Choroid plexus epithelial cell (primary cell): ENCODE measurements at regions not wholly inside any gene's neighbourhood (a gene's known extent, or its start where the extent isn't known, plus 50 kb on each side); places are given as distances from the start of the nearest gene placed in this dataset.

ENCODE experiments used
- DNase-seq: peaks from one replicate; pipeline ENCODE4 v3.0.0-alpha.2; 2010; ENCODE audit warnings: low read depth
- H3K4me3 ChIP-seq: 2 replicates; pipeline ENCODE4 v1.5.1; 2011; ENCODE audit warnings: low read depth, mild to moderate bottlenecking, control low read depth, low read length, moderate library complexity
- TF ChIP-seq, protein P1 (sequence below): conservative IDR thresholded peaks from 2 replicates; pipeline ENCODE4 v1.5.1; 2011; ENCODE audit warnings: low read depth, mild to moderate bottlenecking, control low read depth, inconsistent platforms, low read length, moderate library complexity

GRCh38 chrX:4179031-4179430 lies 465.6 kb upstream of the PRKX start:
- TF ChIP-seq, protein P1, sequence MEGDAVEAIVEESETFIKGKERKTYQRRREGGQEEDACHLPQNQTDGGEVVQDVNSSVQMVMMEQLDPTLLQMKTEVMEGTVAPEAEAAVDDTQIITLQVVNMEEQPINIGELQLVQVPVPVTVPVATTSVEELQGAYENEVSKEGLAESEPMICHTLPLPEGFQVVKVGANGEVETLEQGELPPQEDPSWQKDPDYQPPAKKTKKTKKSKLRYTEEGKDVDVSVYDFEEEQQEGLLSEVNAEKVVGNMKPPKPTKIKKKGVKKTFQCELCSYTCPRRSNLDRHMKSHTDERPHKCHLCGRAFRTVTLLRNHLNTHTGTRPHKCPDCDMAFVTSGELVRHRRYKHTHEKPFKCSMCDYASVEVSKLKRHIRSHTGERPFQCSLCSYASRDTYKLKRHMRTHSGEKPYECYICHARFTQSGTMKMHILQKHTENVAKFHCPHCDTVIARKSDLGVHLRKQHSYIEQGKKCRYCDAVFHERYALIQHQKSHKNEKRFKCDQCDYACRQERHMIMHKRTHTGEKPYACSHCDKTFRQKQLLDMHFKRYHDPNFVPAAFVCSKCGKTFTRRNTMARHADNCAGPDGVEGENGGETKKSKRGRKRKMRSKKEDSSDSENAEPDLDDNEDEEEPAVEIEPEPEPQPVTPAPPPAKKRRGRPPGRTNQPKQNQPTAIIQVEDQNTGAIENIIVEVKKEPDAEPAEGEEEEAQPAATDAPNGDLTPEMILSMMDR: no peak
- DNase-seq: no peak
- no peak overlapping the region for H3K4me3 ChIP-seq

- H3K4me3 ChIP-seq: no peak overlapping the region
- DNase-seq: no peak
- TF ChIP-seq, protein P1: no peak
Observed at GRCh38 chrX:4175221-4175620, 461.8 kb upstream of the PRKX start.

GRCh38 chrX:4173743-4174142 lies 460.3 kb upstream of the PRKX start:
- H3K4me3 ChIP-seq: no peak overlapping the region
- DNase-seq: no peak
- TF ChIP-seq, protein P1: no peak

DNA sequence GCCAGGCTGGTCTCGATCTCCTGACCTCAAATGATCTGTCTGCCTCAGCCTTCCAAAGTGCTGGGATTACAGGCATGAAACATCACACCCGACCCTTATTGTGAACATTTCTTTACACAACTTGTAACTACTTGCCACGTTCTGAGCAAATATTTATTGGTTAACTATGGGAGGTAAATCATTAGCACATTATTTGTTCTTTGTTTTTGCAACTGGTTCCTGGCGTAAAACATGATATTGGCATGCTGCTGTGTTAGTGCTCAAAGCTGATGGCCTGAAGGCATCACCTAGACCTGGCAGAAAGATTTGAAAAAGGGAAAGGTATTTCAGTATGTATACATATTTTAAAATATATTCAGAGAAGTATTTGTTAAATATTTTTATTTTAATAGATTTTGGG lies 438.3 kb upstream of the PRKX start:
- TF ChIP-seq, protein P1: no peak
- no peak for DNase-seq
- H3K4me3 ChIP-seq: no peak overlapping the region

- TF ChIP-seq, protein P1: no peak
- H3K4me3 ChIP-seq: no peak overlapping the region
- DNase-seq: no peak
Observed at GRCh38 chrX:4150259-4150658, 436.8 kb upstream of the PRKX start.

DNA sequence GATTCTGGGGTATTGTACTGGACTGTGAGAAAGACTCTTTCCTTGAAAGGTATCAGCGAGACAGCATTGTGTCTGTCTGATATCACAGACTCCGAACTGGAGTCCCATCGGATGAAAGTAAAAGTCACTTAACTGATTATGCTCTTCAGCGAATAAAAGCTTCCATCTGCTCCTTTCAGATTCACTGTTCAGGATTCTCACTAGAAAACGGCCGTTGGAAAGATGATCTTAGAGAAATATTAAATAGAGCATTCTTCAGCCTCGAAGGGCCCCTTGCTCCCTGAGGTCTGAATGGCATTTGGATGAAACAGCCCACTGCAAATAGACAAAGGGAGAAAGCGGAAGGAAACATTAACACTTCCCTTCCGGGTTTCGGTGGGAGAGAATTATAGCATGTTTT lies 416.2 kb upstream of the PRKX start:
- TF ChIP-seq, protein P1: no peak
- DNase-seq: no peak
- no peak overlapping the region for H3K4me3 ChIP-seq

DNA sequence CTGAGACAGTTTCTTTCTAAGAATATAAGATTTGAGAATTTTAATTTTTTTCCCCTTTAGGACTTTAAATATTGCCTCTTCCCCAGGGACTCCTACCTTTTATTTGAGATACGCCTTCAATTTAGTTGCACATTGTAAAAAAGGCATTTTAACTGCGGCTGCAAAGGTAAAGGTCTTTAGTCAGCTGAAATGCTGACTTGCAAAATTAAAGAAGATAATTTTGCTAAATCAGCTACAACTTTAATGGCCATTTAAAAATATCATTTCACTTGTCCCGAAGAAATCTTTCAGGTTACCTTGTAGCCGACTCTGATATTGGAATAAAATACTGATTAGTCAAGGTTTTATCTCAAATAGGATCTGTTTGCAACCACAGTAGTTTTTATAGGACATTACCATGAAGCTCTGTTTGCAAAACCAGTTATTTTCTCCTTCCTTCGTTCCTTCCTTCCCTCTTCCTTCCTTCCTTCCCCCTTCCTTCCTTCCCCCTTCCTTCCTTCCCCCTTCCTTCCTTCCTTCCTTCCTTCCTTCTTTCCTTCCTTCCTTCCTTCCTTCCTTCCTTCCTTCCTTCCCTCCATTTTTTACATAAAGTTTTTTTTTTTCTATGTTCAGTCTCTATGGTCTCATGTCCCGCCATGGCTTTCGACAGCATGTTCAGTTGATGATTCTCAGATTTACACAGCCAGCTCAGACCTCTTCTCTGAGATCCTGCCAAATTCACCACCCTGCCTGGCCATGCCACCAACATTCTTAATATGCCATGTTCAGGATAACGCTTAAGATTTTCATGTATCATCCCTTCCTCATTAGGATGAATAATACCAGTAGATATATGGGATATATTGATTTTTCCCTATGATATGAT lies 405.4 kb upstream of the PRKX start:
- no peak for DNase-seq
- TF ChIP-seq, protein P1: no peak
- H3K4me3 ChIP-seq: no peak overlapping the region
